Liver (tissue), 8 donors: ENCODE measurements at regions not wholly inside any gene's neighbourhood (a gene's known extent, or its start where the extent isn't known, plus 50 kb on each side); places are given as distances from the start of the nearest gene placed in this dataset.

Experiments
- DNase-seq: peaks from one replicate; pipeline ENCODE4 v3.0.0-alpha.2; 2017; ENCODE audit warnings: low spot score
- H3K27ac ChIP-seq, 2 donors: one replicate each; pipeline ENCODE4 v1.7.0; 2013; ENCODE audit warnings: inconsistent platforms in 2 of 2, low read length in 2 of 2, control low read depth in 1 of 2, low read depth in 1 of 2, mild to moderate bottlenecking in 1 of 2
- H3K27me3 ChIP-seq, 4 donors: one replicate each; pipeline versions ENCODE4 v1.6.1 to v1.7.0; 2013; ENCODE audit warnings: low read length in 3 of 4, inconsistent platforms in 1 of 4, mild to moderate bottlenecking in 1 of 4, moderate library complexity in 1 of 4; ENCODE audit not compliant: control insufficient read depth in 4 of 4, insufficient read depth in 4 of 4
- H3K36me3 ChIP-seq, 4 donors: one replicate each; pipeline versions ENCODE4 v1.6.1 to v1.7.0; 2013; ENCODE audit warnings: low read length in 3 of 4, mild to moderate bottlenecking in 3 of 4, low read depth in 1 of 4, moderate library complexity in 1 of 4; ENCODE audit not compliant: control insufficient read depth in 4 of 4, insufficient read depth in 3 of 4
- H3K4me1 ChIP-seq, 4 donors: one replicate each; pipeline versions ENCODE4 v1.6.1 to v1.7.0; 2013; ENCODE audit warnings: low read length in 3 of 4, mild to moderate bottlenecking in 3 of 4, moderate library complexity in 1 of 4; ENCODE audit not compliant: control insufficient read depth in 4 of 4, insufficient read depth in 4 of 4
- H3K4me3 ChIP-seq, 3 donors: one replicate each; pipeline versions ENCODE4 v1.6.1 to v1.7.0; 2013; ENCODE audit warnings: low read length in 3 of 3, control low read depth in 1 of 3, low read depth in 1 of 3, mild to moderate bottlenecking in 1 of 3
- H3K9ac ChIP-seq, 2 donors: one replicate each; pipeline ENCODE4 v1.7.0; 2013; ENCODE audit warnings: low read length in 2 of 2, mild to moderate bottlenecking in 2 of 2, moderate library complexity in 2 of 2, control low read depth in 1 of 2, low read depth in 1 of 2
- H3K9me3 ChIP-seq, 4 donors: one replicate each; pipeline versions ENCODE4 v1.6.1 to v1.7.0; 2013; ENCODE audit warnings: low read length in 3 of 4; ENCODE audit not compliant: control insufficient read depth in 4 of 4
- EGR1 ChIP-seq, 2 donors: IDR thresholded peaks; 2 replicates each; pipeline ENCODE4 v1.6.1; 2016 to 2018; ENCODE audit warnings: antibody characterized with exemption in 2 of 2, low read depth in 2 of 2
- FOXA1 ChIP-seq: IDR thresholded peaks from 2 replicates; pipeline ENCODE4 v1.6.1; 2016; ENCODE audit warnings: antibody characterized with exemption
- FOXA2 ChIP-seq: IDR thresholded peaks from 2 replicates; pipeline ENCODE4 v1.6.1; 2016; ENCODE audit warnings: antibody characterized with exemption
- GABPA ChIP-seq, 2 donors: IDR thresholded peaks in 1 of 2; conservative IDR thresholded peaks in 1 of 2; 2 replicates each; pipeline ENCODE4 v1.6.1; 2016; ENCODE audit warnings: antibody characterized with exemption in 2 of 2, mild to moderate bottlenecking in 1 of 2, moderate library complexity in 1 of 2
- RAD21 ChIP-seq, 2 donors: IDR thresholded peaks; 2 replicates each; pipeline ENCODE4 v1.6.1; 2016; ENCODE audit warnings: antibody characterized with exemption in 2 of 2, mild to moderate bottlenecking in 2 of 2
- RXRA ChIP-seq, 2 donors: IDR thresholded peaks; 2 replicates each; pipeline ENCODE4 v1.6.1; 2017 to 2018; ENCODE audit warnings: antibody characterized with exemption in 2 of 2, mild to moderate bottlenecking in 1 of 2
- SP1 ChIP-seq: IDR thresholded peaks from 2 replicates; pipeline ENCODE4 v1.6.1; 2018; ENCODE audit warnings: antibody characterized with exemption, mild to moderate bottlenecking
- TAF1 ChIP-seq: conservative IDR thresholded peaks from 2 replicates; pipeline ENCODE4 v1.6.1; 2016; ENCODE audit warnings: antibody characterized with exemption, mild to moderate bottlenecking
- YY1 ChIP-seq: IDR thresholded peaks from 2 replicates; pipeline ENCODE4 v1.6.1; 2016; ENCODE audit warnings: antibody characterized with exemption, mild to moderate bottlenecking
- WGBS: extraction: QIAGEN DNeasy Blood & Tissue Kit; methylation state at CpG from one replicate; pipeline ENCODE4 v1.1.7; 2013; 5-methylcytosine and 5-hydroxymethylcytosine counted together
- TF ChIP-seq, protein P1 (sequence below): IDR thresholded peaks from 2 replicates; pipeline ENCODE4 v1.6.1; 2016; ENCODE audit warnings: antibody characterized with exemption
- TF ChIP-seq, protein P2 (sequence below): fragments of 150-350 bp; IDR thresholded peaks from 2 replicates; pipeline ENCODE4 v1.5.1; 2017; ENCODE audit warnings: improper control_type of control experiment, low read depth, low read length; ENCODE audit not compliant: missing input control
- TF ChIP-seq, protein P3 (sequence below): IDR thresholded peaks from 2 replicates; pipeline ENCODE4 v1.6.1; 2016; ENCODE audit warnings: antibody characterized with exemption
- TF ChIP-seq, protein P4 (sequence below): IDR thresholded peaks from 2 replicates; pipeline ENCODE4 v1.6.1; 2016; ENCODE audit warnings: antibody characterized with exemption, mild to moderate bottlenecking
- donor health status: healthy.
- donor health status: healthy.
- donor health status: healthy.
- donor health status: healthy.
- donor health status: healthy.

DNA sequence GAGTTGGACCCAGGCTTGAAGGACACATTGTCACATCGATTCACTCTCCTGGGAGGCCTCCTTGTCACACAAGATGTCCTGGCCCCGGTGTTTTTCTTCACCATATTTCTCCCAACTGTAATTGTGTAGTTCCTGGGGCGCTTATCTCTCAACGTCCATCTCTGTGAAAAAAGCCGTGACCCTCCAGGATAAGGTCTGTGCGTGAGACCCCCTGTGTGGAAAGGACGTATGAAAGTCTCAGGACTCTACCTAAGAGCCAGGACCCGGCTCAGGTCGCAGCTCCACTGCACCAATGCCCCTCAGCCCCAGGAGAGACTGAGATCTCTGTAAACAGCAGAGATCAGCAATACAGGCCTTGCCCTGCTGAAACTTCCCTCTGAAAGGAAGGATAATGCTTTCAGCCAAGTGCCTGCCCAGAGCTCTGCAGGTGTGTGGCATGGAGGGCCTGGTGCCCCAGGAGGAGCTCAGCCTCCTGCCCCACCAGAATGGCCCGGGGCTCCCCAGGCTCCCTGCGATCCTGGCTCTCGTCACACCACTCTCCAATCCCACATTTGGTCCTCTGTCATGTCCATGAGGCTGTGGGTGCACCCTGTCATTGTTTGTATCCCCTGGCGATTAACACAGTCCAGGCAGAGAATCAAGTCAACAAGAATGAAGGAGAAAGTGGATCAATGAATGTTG, 119.2 kb upstream of the TMEM45B start (continued):
- TF ChIP-seq, protein P1, sequence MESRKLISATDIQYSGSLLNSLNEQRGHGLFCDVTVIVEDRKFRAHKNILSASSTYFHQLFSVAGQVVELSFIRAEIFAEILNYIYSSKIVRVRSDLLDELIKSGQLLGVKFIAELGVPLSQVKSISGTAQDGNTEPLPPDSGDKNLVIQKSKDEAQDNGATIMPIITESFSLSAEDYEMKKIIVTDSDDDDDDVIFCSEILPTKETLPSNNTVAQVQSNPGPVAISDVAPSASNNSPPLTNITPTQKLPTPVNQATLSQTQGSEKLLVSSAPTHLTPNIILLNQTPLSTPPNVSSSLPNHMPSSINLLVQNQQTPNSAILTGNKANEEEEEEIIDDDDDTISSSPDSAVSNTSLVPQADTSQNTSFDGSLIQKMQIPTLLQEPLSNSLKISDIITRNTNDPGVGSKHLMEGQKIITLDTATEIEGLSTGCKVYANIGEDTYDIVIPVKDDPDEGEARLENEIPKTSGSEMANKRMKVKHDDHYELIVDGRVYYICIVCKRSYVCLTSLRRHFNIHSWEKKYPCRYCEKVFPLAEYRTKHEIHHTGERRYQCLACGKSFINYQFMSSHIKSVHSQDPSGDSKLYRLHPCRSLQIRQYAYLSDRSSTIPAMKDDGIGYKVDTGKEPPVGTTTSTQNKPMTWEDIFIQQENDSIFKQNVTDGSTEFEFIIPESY: no peak

DNA sequence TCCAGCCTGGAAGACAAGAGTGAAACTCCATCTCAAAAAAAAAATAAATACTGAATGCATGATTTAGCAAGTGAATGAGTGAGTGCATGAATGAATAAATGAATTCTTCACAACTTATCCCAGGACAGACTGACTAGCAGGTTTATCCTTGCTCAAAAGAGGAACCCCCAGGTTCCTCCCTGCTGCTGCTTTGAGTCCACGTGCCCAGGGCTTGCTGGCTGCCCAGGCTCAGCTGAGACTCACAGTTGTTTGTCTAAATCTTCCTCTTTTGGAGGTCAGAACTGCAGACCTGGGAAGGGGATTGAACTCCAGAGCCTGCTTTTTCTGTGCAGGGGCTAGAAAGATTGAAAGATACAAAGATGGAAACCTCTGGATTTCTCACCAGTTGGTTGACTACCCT, 117.4 kb upstream of the TMEM45B start:
- peaks cover 0 to 15% (median 6%) of the 10 kb centered on the region in 4 donors for H3K4me1 ChIP-seq
- DNase-seq: no peak
- 62% methylated on average over 1 of the region's 1 CpG for WGBS
- H3K27ac ChIP-seq: no peak overlapping the region
- no peak for TF ChIP-seq FOXA2
- TF ChIP-seq, protein P2, sequence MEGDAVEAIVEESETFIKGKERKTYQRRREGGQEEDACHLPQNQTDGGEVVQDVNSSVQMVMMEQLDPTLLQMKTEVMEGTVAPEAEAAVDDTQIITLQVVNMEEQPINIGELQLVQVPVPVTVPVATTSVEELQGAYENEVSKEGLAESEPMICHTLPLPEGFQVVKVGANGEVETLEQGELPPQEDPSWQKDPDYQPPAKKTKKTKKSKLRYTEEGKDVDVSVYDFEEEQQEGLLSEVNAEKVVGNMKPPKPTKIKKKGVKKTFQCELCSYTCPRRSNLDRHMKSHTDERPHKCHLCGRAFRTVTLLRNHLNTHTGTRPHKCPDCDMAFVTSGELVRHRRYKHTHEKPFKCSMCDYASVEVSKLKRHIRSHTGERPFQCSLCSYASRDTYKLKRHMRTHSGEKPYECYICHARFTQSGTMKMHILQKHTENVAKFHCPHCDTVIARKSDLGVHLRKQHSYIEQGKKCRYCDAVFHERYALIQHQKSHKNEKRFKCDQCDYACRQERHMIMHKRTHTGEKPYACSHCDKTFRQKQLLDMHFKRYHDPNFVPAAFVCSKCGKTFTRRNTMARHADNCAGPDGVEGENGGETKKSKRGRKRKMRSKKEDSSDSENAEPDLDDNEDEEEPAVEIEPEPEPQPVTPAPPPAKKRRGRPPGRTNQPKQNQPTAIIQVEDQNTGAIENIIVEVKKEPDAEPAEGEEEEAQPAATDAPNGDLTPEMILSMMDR: no peak
- H3K9me3 ChIP-seq: no peaks in the 10 kb centered on the region
- H3K9ac ChIP-seq: no peak overlapping the region
- H3K4me3 ChIP-seq: no peak overlapping the region
- H3K27me3 ChIP-seq: no peaks in the 10 kb centered on the region
- H3K36me3 ChIP-seq: no peaks in the 10 kb centered on the region

DNA sequence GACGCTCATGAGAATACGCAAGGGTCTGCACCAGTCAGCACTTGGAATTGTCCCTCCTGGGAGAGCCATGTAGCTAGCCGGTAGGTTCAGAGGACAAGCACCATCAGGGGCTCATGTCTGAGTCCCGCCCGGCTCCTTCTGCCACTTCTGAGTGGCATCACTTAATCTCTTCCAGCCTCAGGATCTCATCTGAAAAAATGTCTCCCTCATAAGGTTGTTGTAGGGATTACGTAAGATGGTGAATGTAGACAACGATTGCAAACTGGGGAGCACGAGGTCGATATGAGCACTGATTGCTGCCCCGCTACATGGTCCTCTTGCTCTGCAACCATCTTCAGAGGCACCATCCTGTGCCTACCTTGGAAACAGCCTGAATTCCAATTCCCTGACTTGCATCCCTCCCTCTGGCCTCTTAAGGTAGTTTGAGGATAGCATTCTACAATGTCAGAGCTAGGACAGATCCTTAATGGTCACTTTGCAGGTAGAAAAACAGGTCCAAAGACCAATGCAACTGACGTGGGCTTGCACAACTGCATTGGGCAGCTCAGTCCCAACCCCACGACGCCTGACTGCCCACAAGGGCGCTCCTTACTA, 115.8 kb upstream of the TMEM45B start:
- DNase-seq: no peak
- H3K36me3 ChIP-seq: no peaks in the 10 kb centered on the region
- no peak overlapping the region for H3K27ac ChIP-seq
- 79% methylated on average over 14 of the region's 14 CpGs for WGBS
- TF ChIP-seq, protein P3, sequence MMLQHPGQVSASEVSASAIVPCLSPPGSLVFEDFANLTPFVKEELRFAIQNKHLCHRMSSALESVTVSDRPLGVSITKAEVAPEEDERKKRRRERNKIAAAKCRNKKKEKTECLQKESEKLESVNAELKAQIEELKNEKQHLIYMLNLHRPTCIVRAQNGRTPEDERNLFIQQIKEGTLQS: no peak
- TF ChIP-seq RAD21 (IDR thresholded peaks at IDR 0.05): no peak
- TF ChIP-seq FOXA2: no peak
- TF ChIP-seq, protein P4, sequence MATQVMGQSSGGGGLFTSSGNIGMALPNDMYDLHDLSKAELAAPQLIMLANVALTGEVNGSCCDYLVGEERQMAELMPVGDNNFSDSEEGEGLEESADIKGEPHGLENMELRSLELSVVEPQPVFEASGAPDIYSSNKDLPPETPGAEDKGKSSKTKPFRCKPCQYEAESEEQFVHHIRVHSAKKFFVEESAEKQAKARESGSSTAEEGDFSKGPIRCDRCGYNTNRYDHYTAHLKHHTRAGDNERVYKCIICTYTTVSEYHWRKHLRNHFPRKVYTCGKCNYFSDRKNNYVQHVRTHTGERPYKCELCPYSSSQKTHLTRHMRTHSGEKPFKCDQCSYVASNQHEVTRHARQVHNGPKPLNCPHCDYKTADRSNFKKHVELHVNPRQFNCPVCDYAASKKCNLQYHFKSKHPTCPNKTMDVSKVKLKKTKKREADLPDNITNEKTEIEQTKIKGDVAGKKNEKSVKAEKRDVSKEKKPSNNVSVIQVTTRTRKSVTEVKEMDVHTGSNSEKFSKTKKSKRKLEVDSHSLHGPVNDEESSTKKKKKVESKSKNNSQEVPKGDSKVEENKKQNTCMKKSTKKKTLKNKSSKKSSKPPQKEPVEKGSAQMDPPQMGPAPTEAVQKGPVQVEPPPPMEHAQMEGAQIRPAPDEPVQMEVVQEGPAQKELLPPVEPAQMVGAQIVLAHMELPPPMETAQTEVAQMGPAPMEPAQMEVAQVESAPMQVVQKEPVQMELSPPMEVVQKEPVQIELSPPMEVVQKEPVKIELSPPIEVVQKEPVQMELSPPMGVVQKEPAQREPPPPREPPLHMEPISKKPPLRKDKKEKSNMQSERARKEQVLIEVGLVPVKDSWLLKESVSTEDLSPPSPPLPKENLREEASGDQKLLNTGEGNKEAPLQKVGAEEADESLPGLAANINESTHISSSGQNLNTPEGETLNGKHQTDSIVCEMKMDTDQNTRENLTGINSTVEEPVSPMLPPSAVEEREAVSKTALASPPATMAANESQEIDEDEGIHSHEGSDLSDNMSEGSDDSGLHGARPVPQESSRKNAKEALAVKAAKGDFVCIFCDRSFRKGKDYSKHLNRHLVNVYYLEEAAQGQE: no peak
- TF ChIP-seq TAF1: no peak
- no peak for TF ChIP-seq RXRA (IDR thresholded peaks at IDR 0.05)
- no peak for TF ChIP-seq FOXA1
- TF ChIP-seq, protein P2: no peak
- TF ChIP-seq, protein P1: no peak
- no peak for TF ChIP-seq YY1
- no peak for TF ChIP-seq GABPA (IDR thresholded peaks at IDR 0.05 in 1 of 2, conservative IDR thresholded peaks at IDR 0.05 in 1 of 2)
- no peak for TF ChIP-seq EGR1 (IDR thresholded peaks at IDR 0.05; ENCODE audit: low read depth in 2 of 2)
- TF ChIP-seq SP1: no peak
- H3K27me3 ChIP-seq: no peaks in the 10 kb centered on the region
- H3K9ac ChIP-seq: no peak overlapping the region
- no peaks in the 10 kb centered on the region for H3K9me3 ChIP-seq
- H3K4me3 ChIP-seq: no peak overlapping the region
- peaks cover 0 to 24% (median 12%) of the 10 kb centered on the region in 4 donors for H3K4me1 ChIP-seq
